HG03460 (cell line): ENCODE measurements at regions not wholly inside any gene's neighbourhood (a gene's known extent, or its start where the extent isn't known, plus 50 kb on each side); places are given as distances from the start of the nearest gene placed in this dataset.
"Not testable (repeated sequence)": the region's sequence is repeated elsewhere in the genome, so short reads cannot be mapped to it uniquely, and the experiment has no call there.

ENCODE experiments used
- ATAC-seq: cut with Tn5 transposase; IDR thresholded peaks from one replicate; pipeline ENCODE4 v1.9.1; 2021; ENCODE audit not compliant: unreplicated experiment

DNA sequence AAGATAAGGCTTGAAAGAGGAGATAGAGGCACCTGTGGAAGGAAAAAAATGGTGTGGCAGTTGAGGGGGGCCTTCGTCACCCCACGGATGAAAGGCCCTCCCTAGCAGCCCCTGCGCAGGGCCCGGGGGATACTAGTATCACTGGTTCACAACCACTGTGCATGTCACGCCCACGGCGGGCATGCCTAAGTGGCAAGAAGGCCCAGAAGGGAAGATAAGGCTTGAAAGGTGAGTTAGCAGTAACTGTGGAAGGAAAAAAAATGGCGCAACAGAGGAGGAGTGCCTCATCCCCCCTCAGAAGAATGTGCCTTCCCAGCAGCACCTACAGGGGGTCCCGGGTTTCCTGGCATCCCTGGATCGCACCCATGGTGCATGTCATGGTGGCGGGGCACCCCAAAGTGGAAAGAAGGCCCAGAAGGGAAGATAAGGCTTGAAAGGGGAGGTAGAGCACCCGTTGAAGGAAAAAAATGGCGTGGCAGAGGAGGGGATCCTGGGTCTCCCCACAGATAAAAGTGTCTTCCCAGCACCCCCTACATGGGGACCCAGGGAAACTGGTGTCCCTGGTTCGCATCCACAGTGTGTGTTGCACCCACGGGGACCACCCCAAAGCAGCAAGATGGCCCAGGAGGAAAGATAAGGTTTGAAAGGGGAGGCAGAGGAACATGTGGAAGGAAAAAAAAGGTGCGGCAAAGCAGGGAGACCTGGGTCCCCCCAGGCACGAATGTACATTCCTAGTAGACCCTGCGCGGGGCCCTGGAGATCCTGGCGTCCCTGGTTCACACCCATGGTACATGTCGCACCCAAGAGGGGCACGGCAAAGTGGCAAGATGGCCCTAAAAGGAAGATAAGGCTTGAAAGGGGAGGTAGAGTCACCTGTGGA is 279.2 kb downstream of the ALG10 start:
- ATAC-seq = no peak

DNA sequence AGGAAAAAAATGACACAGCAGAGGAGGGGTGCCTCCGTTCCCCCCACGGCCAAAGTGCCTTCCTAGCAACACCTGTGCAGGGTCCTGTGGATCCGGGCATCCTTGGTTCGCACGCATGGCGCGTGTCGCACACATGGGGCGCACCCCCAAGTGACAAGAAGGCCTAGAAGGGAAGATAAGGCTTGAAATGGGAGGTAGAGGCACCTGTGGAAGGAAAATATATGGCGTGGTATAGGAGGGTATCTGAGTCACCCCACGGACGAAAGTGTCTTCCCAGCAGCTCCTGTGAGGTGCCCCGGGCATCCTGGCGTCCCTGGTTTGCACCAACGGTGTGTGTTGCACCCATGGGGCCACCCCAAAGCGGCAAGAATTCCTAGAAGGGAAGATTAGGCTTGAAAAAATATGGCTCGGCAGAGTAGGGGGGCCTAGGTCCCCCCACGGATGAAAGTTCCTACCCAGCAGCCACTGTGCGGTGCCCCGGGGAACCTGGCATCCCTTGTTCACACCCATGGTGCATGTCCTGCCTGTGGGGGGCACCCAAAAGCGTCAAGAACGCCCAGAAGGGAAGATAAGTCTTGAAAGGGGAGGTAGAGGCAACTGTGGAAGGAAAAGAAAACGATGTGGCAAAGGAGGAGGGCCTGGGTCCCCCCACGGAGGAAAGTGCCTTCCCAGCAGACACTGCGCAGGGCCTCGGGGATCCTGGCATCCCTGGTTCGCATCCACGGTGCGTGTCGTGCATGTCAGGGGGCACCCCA is 280.0 kb downstream of the ALG10 start:
- no peak for ATAC-seq

DNA sequence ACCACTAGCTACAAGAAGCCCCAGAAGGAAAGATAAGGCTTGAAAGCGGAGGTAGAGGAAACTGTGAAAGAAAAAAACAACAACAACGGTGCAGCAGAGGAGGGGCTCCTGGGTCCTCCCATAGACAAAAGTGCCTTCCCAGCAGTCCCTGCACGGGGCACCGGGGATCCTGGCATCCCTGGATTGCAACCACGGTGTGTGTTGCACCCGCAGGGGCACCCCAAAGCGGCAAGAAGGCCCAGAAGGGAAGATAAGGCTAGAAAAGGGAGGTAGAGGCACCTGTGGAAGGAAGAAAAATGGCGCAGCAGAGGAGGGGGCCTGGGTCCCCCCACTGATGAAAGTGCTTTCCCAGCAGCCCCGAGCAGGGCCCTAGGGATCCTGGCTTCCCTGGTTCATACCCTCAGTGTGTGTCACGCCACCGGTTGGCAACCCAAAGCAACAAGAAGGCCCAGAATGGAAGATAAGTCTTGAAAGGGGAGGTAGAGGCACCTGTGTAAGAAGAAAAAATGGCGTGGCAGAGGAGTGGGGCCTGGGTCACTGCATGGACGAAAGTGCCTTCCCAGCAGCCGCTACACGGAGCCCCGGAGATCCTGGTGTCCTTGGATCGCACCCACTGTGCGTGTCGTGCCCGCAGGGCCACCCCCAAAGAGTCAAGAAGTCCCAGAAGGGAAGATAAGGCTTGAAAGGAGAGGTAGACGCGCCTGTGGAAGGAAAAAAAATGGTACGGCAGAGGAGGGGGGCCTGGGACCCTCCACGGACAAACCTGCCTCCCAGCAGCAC is 281.0 kb downstream of the ALG10 start:
- ATAC-seq = no peak

- ATAC-seq = no peak
These were observed 281.7 kb downstream of the ALG10 start for GRCh38 chr12:34304001-34304400.

DNA sequence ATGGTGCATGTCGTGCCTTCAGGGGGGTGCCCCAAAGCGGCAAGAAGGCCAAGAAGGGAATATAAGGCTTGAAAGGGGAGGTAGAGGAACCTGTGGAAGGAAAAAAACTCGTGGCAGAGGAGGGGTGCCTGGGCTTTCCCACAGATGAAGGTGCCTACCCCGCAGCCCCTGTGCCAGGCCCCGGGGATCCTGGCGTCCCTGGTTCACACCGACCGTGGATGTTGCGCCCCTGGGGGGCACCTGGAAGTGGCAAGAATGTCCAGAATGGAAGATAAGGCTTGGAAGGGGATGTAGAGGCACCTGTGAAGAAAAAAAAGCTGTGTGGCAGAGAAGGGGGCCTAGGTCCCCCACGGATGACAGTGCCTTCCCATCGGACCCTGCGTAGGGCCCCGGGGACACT is 282.2 kb downstream of the ALG10 start:
- no peak for ATAC-seq

DNA sequence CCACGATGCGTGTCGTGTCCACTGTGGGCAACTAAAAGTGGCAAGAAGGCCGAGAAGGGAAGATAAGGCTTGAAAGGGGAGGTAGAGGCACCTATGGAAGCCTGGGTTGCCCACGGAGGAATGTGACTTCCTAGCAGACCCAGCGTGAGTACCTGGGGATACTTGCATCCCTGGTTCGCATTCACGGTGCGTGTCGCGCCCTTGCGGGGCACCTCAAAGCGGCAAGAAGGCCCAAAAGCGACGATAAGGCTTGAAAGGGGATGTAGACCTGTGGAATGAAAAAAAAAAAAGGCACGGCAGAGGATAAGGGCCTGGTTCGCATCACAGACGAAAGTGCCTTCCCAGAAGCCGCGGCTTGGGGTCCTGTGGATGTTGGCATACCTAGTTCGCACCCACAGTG is 282.9 kb downstream of the ALG10 start:
- no peak for ATAC-seq

DNA sequence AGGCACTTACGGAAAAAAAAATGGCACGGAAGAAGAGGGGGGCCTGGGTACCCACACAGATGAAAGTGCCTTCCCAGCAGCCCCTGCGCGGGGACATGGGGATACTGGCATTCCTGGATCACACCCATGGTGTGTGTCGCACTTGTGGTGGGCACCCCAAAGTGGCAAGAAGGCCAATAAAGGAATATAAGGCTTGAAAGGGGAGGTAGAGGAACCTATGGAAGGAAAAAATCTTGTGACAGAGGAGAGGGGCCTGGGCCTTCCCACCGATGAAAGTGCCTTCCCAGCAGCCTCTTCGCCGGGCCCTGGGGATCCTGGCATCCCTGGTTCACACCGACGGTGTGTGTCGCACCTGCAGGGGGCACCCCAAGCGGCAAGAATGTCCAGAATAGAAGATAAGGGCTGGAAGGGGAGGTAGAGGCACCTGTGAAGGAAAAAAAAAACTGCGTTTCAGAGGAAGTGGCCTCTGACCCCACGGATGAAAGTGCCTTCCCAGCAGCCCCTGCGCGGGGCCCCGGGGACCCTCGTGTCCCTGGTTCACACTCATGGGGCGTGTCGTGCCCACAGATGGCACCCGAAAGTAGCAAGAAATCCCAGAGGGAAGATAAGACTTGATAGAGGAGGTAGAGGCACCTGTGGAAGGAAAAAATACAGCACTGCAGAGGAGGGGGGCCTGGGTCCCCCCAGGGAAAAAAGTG is 284.0 kb downstream of the ALG10 start:
- ATAC-seq = no peak

DNA sequence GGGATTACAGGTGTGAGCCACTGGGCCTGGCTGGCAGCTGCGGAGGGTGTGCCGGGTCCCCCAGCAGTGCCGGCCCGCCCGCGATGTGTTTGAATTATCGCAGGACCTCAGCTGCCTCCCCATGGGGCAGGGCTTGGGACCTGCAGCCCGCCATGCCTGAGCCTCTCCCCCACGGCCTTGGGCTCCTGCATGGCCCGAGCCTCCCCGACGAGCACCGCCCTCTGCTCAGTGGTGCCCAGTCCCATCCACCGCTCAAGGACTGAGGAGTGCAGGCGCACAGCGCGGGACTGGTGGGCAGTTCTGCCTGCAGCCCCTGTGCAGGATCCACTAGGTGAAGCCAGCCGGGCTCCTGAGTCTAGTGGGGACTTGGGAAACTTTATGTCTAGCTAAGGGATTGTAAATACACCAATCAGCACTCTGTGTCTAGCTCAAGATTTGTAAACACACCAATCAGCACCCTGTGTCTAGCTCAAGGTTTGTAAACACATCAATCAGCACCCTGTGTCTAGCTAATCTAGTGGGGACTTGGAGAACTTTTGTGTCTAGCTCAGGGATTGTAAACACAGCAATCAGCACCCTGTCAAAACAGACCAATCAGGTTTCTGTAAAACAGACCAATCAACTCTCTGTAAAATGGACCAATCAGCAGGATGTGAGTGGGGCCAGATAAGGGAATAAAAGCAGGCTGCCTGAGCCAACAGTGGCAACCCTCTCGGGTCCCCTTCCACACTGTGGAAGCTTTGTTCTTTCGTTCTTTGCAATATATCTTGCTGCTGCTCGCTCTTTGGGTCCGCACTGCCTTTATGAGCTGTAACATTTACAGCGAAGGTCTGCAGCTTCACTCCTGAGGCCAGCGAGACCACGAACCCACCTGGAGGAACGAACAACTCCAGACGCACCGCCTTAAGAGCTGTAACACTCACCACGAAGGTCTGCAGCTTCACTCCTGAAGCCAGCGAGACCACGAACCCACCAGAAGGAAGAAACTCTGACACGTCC is 287.8 kb downstream of the ALG10 start:
- not testable (repeated sequence) for ATAC-seq

DNA sequence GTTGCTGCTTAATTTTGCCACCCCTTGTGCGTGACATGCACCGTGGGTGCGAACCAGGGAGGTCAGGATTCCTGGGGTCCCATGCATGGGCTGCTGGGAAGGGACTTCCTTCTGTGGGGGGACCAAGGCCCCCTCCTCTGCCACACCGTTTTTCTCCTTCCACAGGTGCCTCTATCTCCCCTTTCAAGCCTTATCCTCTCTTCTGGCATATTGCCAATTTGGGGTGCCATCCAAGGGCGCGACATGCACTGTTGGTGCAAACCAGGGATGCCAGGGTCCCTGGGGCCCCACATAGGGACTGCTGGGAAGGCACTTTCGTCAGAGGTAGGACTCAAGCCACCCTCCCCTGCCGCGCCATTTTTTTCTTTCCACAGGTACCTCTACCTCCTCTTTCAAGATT is 289.0 kb downstream of the ALG10 start:
- no peak for ATAC-seq

GRCh38 chr12:34327671-34328070 is 305.4 kb downstream of the ALG10 start:
- no peak for ATAC-seq

DNA sequence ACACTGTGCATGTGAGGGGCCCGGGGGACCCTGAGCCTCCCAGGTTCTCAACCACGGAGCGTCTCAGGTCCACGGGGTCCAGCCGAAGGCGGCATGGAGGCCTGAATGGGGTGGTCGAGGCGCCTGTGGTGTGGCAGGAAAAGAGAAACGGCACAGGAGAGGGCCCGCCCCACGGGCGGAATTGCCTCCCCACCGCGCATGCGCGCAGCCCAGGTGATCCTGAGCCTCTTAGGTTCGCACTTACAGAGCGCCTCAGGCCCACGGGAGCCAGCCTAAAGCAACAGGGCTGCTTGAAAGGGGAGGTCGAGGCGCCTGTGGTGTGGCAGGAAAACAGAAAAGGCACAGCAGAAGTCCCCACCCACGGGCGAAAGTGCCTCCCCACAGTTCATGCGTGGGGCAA is 311.0 kb downstream of the ALG10 start:
- ATAC-seq = no peak

- ATAC-seq = no peak
These were observed 312.2 kb downstream of the ALG10 start for GRCh38 chr12:34334538-34334937.

GRCh38 chr12:34334953-34335743 is 312.9 kb downstream of the ALG10 start:
- no peak for ATAC-seq

DNA sequence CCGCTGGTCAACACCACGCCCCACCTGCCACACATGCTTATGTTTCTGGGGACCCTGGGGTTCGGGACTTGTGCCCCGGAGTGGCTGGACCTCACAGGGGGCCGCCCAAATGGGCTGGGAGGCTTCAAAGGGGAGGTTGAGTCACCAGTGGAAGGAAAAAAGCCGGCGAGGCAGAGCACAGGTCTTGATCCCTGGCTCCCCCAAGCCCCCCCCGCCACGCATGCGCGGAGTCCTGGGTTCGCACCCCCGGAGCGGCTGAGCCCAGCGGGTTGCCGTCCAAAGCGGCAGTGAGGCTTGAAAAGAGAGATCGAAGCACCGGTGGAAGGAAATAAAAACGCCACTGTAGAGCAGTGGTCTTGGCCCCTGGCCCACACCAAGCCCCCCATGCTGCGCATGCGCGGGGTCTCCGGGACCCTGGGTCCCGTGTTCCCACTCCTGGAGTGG is 313.5 kb downstream of the ALG10 start:
- ATAC-seq = no peak

DNA sequence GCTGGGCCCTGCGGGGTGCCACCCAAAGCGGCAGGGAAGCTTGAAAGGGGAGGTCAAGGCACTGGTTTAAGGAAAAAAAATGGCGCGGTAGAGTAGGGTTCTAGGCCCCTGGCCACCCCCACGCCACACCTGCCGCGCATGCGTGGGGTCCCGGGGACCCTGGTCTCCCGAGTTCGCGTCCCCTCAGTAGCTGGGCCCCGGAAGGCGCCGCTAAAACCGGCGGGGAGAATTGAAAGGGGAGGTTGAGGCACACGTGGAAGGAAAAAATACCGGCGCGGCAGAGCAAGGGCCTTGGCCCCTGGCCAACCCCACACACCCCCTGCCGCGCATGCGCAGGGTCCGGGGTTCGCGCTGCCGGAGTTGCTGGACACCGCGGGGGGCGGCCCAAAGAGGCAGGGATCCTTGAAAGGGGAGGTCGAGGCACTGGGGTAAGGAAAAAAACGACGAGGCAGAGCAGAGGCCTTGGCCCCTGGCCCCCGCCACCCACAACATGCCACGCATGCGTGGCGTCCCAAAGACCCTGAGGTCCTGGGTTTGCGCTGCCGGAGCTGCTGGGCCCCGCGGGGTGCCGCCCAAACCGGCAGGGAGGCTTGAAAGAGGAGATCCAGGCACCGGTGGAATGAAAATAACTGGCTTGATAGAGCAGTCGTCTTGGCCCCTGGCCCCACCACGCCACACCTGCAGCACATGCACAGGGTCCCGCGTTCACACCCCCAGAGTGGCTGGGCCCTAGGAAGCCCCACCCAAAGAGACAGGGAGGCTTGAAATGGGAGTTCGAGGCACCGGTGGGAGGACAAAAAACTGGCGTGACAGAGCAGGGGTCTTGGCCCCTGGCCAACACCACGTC is 314.5 kb downstream of the ALG10 start:
- ATAC-seq = no peak

DNA sequence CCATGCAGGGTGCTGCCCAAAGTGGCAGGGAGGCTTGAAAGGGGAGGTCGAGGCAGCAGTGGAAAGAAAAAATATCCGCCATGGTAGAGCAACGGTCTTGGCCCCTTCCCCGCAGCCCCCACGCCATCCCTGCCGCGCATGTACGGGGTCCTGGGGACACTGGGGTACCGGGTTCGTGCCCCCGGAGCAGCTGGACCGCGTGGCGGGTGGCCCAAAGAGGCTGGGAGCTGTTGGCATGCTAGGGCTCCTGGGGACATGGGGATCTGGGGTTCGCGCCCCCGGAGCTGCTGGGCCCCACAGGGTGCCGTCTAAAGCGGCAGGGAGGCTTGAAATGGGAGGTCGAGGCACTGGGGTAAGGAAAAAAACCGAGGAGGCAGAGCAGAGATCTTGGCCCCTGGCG is 316.5 kb downstream of the ALG10 start:
- no peak for ATAC-seq

DNA sequence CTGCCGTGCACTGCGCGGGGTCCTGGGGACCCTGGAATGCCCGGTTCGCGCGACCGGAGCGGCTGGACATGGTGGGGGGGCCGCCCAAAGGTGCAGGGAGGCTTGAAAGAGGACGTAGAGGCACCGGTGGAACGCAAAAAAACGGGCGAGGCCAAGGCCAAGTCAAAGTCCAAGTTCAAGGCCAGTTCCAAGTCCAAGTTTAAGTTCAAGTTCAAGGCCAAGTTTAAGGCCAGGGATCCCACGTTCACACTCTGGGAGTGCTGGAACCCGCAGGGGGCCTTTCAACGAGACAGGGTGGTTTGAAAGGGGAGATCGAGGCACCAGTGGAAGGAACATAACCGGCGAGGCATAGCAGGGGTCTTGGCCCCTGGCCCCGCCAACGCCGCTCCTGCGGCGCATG is 317.6 kb downstream of the ALG10 start:
- ATAC-seq = no peak
